Activated CD4-positive, alpha-beta T cell treated with anti-CD3 and anti-CD28 coated beads, Interleukin-2, Interleukin-6, amounts not matched to agents 100 ng/mL and 50 ng/mL, durations not matched to agents 16 hours and 8 hours (primary cell): ENCODE measurements at regions not wholly inside any gene's neighbourhood (a gene's known extent, or its start where the extent isn't known, plus 50 kb on each side); places are given as distances from the start of the nearest gene placed in this dataset.

Experiments used
- DNase-seq: peaks from one replicate; pipeline ENCODE4 v3.0.0-alpha.2; 2020

GRCh38 chr4:15341733-15342300 is 86.0 kb upstream of the C1QTNF7 start:
- no peak for DNase-seq

GRCh38 chr4:15343000-15343399 is 84.8 kb upstream of the C1QTNF7 start:
- no peak for DNase-seq

- no peak for DNase-seq
These were observed 84.3 kb upstream of the C1QTNF7 start for GRCh38 chr4:15343581-15343980.

- DNase-seq = no peak
These were observed 83.8 kb upstream of the C1QTNF7 start for GRCh38 chr4:15344041-15344440.

GRCh38 chr4:15345134-15345533 is 82.7 kb upstream of the C1QTNF7 start:
- no peak for DNase-seq

GRCh38 chr4:15348236-15348635 is 79.6 kb upstream of the C1QTNF7 start:
- DNase-seq = no peak

GRCh38 chr4:15348695-15349094 is 79.1 kb upstream of the C1QTNF7 start:
- no peak for DNase-seq

GRCh38 chr4:15349531-15349935 is 78.3 kb upstream of the C1QTNF7 start:
- DNase-seq = no peak

GRCh38 chr4:15349965-15350364 is 77.9 kb upstream of the C1QTNF7 start:
- no peak for DNase-seq

GRCh38 chr4:15352524-15352923 is 75.3 kb upstream of the C1QTNF7 start:
- DNase-seq = no peak

GRCh38 chr4:15353207-15353606 is 74.6 kb upstream of the C1QTNF7 start:
- DNase-seq = no peak

- DNase-seq = no peak
These were observed 73.2 kb upstream of the C1QTNF7 start for GRCh38 chr4:15354371-15355297.

GRCh38 chr4:15361529-15361928 is 66.3 kb upstream of the C1QTNF7 start:
- no peak for DNase-seq

- DNase-seq = no peak
These were observed 65.3 kb upstream of the C1QTNF7 start for GRCh38 chr4:15362541-15362940.

GRCh38 chr4:15364183-15364582 is 63.6 kb upstream of the C1QTNF7 start:
- no peak for DNase-seq

- DNase-seq = no peak
These were observed 62.2 kb upstream of the C1QTNF7 start for GRCh38 chr4:15365641-15366040.

- DNase-seq = no peak
These were observed 61.1 kb upstream of the C1QTNF7 start for GRCh38 chr4:15366721-15367120.

- DNase-seq = peak; percentile 31
These were observed 59.0 kb upstream of the C1QTNF7 start for GRCh38 chr4:15368856-15369255.

- DNase-seq = no peak
These were observed 57.5 kb upstream of the C1QTNF7 start for GRCh38 chr4:15370296-15370695.

- DNase-seq = peak; percentile 15
These were observed 54.5 kb upstream of the C1QTNF7 start for GRCh38 chr4:15373363-15373762.

- DNase-seq = no peak
These were observed 53.2 kb upstream of the C1QTNF7 start for GRCh38 chr4:15374656-15375055.

- DNase-seq = peak; percentile 42
These were observed 52.2 kb upstream of the C1QTNF7 start for GRCh38 chr4:15375667-15376066.

- DNase-seq = no peak
These were observed 51.7 kb upstream of the C1QTNF7 start for GRCh38 chr4:15376145-15376544.

GRCh38 chr4:15376594-15376993 is 51.2 kb upstream of the C1QTNF7 start:
- no peak for DNase-seq
